ENCODE measurements at regions not wholly inside any gene's neighbourhood (a gene's known extent, or its start where the extent isn't known, plus 50 kb on each side); places are given as distances from the start of the nearest gene placed in this dataset.

DNA sequence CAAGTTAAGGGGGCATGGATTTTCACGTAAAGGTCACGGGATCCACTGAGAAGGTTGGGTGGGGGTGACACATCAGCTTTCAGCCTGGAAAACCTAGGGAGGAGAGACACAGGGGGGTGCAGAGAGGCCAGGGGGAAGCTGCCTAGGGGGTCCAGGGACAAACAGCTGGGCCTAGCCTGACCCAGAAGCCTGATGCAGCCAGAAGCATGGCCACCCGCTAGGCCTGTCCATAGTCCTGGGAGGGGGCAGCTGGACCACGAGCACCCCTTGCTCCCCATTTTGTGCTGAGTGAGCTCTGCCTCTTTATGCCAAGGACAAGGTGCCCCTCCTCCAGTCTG, 322.7 kb upstream of the RTL1 start:
- peaks cover 0 to 2% of the 10 kb centered on the region in 2 experiments for H3K27me3 ChIP-seq (ENCODE audit: control insufficient read depth in 2 of 2, insufficient read depth in 2 of 2, low read length in 2 of 2)
- dilution Hi-C loops (cut with MboI; ENCODE audit: extremely low pct_ligation_motif_present, low sequenced_read_pairs), result no loop called here
- no peak overlapping the region for H3K9ac ChIP-seq (replicated peaks; ENCODE audit: extremely low read depth, insufficient read depth, low read length)
- no peak overlapping the region for H2AFZ ChIP-seq (ENCODE audit: low read depth, low read length)
- H3K27ac ChIP-seq (ENCODE audit: insufficient read depth, low read depth, low read length), result no peak overlapping the region
- FAIRE-seq (no peak), DNase-seq (ENCODE audit: low read depth, low spot score) (no peak)
- no peaks in the 10 kb centered on the region for H3K9me3 ChIP-seq (replicated peaks; ENCODE audit: control insufficient read depth, insufficient read depth, low read length)
- ChIA-PET POLR2A (no interaction called here), CTCF (interaction anchor here (1.2 kb wide), 1 partner anchor 9 kb away, joined by 7 read pairs; no protein-coding TSS in a partner anchor)
- H3K36me3 ChIP-seq (ENCODE audit: control insufficient read depth in 2 of 2, extremely low read depth in 1 of 2, insufficient read depth in 2 of 2, low read length in 2 of 2), result no peaks in the 10 kb centered on the region
- TF ChIP-seq EZH2 (IDR thresholded peaks at IDR 0.05; ENCODE audit: borderline replicate concordance, low read depth, low read length, severe bottlenecking), result no peak
- no peak for TF ChIP-seq GATA2 (IDR thresholded peaks at IDR 0.05; ENCODE audit: insufficient read depth, insufficient read length, low read depth, low read length)
- no peak for TF ChIP-seq FOS (IDR thresholded peaks at IDR 0.05; ENCODE audit: borderline replicate concordance, insufficient read depth, low read length)
- TF ChIP-seq JUN (IDR thresholded peaks at IDR 0.05; ENCODE audit: borderline replicate concordance, insufficient read depth, insufficient read length, low read depth), result no peak
- no peak for TF ChIP-seq POLR2AphosphoS5 (IDR thresholded peaks at IDR 0.05; ENCODE audit: insufficient read depth, low read depth, low read length)
- no peak for TF ChIP-seq CTCF (IDR thresholded peaks at IDR 0.05; ENCODE audit: extremely low read depth in 1 of 2, insufficient read depth in 1 of 2, low read depth in 1 of 2, low read length in 2 of 2)
- TF ChIP-seq MYC (IDR thresholded peaks at IDR 0.05; ENCODE audit: low read depth, low read length), result no peak
- H3K4me1 ChIP-seq (ENCODE audit: control insufficient read depth, extremely low read depth, insufficient read depth, low read length), result no peaks in the 10 kb centered on the region
- H4K20me1 ChIP-seq (replicated peaks; ENCODE audit: control insufficient read depth, extremely low read depth, insufficient read depth, low read length), result no peaks in the 10 kb centered on the region
- H3K4me3 ChIP-seq (replicated peaks in 1 of 3; ENCODE audit: insufficient read depth in 1 of 3, low read depth in 1 of 3, low read length in 3 of 3), result no peak overlapping the region
- H3K9me1 ChIP-seq (replicated peaks; ENCODE audit: control insufficient read depth, extremely low read depth, insufficient read depth, low read length), result no peaks in the 10 kb centered on the region
- no peaks in the 10 kb centered on the region for H3K79me2 ChIP-seq (ENCODE audit: control insufficient read depth, insufficient read depth, low read length)
- H3K4me2 ChIP-seq (ENCODE audit: insufficient read depth, low read length), result no peak overlapping the region
- intact Hi-C loops (cut with micrococcal nuclease), result no loop called here
- BruUV-seq (replicated peaks), result no TSS peak

Data from endothelial cell of umbilical vein (primary cell).